ES-I3 (cell line): ENCODE measurements at regions not wholly inside any gene's neighbourhood (a gene's known extent, or its start where the extent isn't known, plus 50 kb on each side); places are given as distances from the start of the nearest gene placed in this dataset.

Experiments used
- H3K36me3 ChIP-seq: 2 replicates; pipeline ENCODE4 v1.6.1; 2013; ENCODE audit warnings: mild to moderate bottlenecking, low read length, control low read depth, moderate library complexity; ENCODE audit not compliant: insufficient read depth
- H3K4me1 ChIP-seq: 2 replicates; pipeline ENCODE4 v1.6.1; 2013; ENCODE audit warnings: mild to moderate bottlenecking, control low read depth, low read length; ENCODE audit not compliant: insufficient read depth
- H3K9ac ChIP-seq: 2 replicates; pipeline ENCODE4 v1.6.1; 2013; ENCODE audit warnings: low read depth, mild to moderate bottlenecking, low read length, moderate library complexity
- H3K9me3 ChIP-seq: 2 replicates; pipeline ENCODE4 v1.6.1; 2013; ENCODE audit warnings: mild to moderate bottlenecking, low read length, moderate library complexity; ENCODE audit not compliant: control insufficient read depth, insufficient read depth

DNA sequence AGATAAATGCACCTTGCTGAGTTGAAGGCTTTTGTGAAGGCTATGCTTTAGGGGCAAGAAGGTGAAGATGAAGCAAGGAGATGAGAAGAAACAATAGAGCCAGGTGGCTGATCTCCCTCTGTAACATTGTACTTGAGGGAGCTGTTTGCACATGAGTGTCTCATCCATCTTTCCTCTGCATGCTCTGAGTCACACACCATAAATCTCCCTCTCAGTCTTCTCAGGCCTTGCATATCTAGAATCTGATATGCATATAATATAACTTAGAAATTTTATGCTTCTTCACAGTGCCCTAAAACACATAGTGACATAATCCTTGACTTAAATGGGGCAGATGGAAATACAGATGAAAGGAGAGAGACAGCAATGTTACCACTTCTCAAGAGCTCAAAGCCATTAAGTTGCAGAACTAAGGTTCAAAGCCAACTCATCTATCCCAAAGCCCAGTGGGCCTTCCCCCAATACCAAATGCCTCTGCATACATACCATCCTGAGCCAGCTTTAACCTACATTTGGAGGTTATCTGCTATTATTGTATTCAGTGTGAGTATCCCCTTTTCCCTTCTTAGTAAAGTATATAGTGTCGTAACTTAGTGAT is 62.4 kb upstream of the STXBP5 start:
- H3K9ac ChIP-seq: no peak overlapping the region
- H3K36me3 ChIP-seq: no peaks in the 10 kb centered on the region
- no peaks in the 10 kb centered on the region for H3K9me3 ChIP-seq
- no peaks in the 10 kb centered on the region for H3K4me1 ChIP-seq

DNA sequence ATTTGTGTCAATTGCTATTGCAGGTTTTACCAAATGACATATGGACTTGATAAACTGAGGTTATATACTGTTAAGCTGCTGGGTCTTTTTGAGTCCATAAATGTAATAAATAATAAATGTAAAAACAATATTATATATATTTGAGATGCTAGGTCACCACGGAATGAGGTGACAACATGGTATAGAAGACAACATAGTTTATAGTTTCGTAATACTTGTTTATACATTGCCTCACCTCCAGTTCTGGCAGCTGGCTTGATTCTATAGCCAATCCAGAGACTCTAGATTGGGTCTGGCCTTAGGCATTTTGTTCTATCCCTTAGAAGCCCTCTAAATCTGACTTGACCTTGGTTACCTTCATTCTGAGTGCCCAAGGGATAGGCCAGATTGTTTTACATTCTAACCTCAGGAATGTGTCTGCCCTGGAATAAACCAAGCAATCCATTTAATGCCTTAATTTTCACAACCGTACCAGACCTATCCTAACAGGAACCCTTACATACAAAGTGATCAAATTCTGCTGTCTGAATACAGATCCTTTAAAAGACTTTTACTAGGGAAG is 61.5 kb upstream of the STXBP5 start:
- H3K4me1 ChIP-seq: no peaks in the 10 kb centered on the region
- no peaks in the 10 kb centered on the region for H3K36me3 ChIP-seq
- no peak overlapping the region for H3K9ac ChIP-seq
- no peaks in the 10 kb centered on the region for H3K9me3 ChIP-seq

DNA sequence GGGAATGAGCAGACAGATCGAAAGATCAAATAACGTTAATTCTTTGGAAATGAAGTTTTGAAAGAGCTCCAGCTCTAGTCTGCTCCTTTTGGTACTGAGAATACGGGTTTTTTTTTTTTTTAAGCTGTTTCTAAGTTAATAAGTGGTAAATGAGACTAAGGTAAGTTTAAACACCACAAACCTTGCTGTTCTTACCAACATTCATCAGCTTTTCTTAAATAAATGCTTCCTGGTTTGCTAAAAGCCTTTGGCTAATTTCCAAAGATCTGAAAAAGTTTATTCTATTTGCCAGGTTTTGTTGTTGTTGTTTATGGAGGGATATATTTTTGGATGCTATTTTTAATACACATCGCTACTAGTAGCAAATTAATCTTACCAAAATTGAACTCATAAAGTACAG is 55.1 kb upstream of the STXBP5 start:
- Histone ChIP-seq H3K9ac (no peak overlapping the region), H3K36me3 (no peaks in the 10 kb centered on the region), H3K4me1 (no peaks in the 10 kb centered on the region), H3K9me3 (no peaks in the 10 kb centered on the region)

DNA sequence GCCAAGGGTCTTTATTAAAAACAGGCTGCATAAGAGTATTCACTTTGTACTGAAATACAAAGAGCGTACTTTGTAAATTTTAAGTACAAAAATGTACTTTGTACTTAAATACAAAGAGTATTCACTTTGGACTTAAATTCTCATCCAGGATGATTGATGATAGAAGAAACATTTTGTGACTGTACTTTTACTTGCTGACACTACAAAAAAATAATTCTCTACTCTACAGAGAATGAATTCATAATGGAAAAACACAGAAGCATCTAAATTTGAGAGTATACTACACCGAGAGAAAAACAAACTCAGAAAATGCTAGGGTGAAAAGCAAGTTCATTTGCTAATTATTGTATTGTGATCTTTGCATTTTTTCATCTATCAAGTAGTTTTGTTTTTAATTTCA is 54.4 kb upstream of the STXBP5 start:
- Histone ChIP-seq H3K9me3 (no peaks in the 10 kb centered on the region), H3K4me1 (no peaks in the 10 kb centered on the region), H3K36me3 (no peaks in the 10 kb centered on the region), H3K9ac (no peak overlapping the region)

DNA sequence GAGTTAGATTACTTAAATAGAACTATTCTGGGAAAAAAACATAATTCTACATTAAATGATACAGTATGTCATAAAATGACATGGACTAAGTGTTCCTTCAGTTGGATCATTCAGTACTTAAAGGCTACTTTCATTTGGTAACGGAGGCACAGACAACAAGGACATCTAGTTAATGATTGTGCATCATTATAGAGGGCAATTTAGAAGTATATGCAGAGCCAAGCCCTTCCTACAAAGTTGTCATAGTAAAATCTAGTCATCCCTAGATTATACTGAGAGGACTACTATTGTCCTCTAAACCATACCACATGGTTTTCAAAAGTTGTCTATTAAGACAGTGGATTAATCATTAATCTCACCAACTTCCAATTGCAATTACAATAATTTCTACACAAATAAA is 53.9 kb upstream of the STXBP5 start:
- Histone ChIP-seq H3K9ac (no peak overlapping the region), H3K4me1 (no peaks in the 10 kb centered on the region), H3K36me3 (no peaks in the 10 kb centered on the region), H3K9me3 (no peaks in the 10 kb centered on the region)
